BE2C (cell line): ENCODE measurements at regions not wholly inside any gene's neighbourhood (a gene's known extent, or its start where the extent isn't known, plus 50 kb on each side); places are given as distances from the start of the nearest gene placed in this dataset.

ENCODE experiments used
- DNase-seq: peaks from one replicate; pipeline ENCODE4 v3.0.0-alpha.2; 2020
- H3K27me3 ChIP-seq: fragments of 250-450 bp; sonication (Bioruptor Pico); 2 replicates; pipeline ENCODE4 v1.5.1; 2020; ENCODE audit warnings: mild to moderate bottlenecking
- H3K36me3 ChIP-seq: fragments of 250-450 bp; sonication (Bioruptor Pico); 2 replicates; pipeline ENCODE4 v1.5.1; 2020; ENCODE audit warnings: mild to moderate bottlenecking
- H3K4me1 ChIP-seq: fragments of 250-450 bp; sonication (Bioruptor Pico); 2 replicates; pipeline ENCODE4 v1.5.1; 2020
- H3K4me3 ChIP-seq: 2 replicates; pipeline ENCODE4 v1.5.1; 2011; ENCODE audit warnings: low read depth, low read length
- H3K9me3 ChIP-seq: fragments of 250-450 bp; sonication (Bioruptor Pico); 2 replicates; pipeline ENCODE4 v1.5.1; 2020
- TF ChIP-seq, protein P1 (sequence below): IDR thresholded peaks from 2 replicates; pipeline ENCODE4 v1.5.1; 2012; ENCODE audit warnings: mild to moderate bottlenecking, low read depth, low read length

DNA sequence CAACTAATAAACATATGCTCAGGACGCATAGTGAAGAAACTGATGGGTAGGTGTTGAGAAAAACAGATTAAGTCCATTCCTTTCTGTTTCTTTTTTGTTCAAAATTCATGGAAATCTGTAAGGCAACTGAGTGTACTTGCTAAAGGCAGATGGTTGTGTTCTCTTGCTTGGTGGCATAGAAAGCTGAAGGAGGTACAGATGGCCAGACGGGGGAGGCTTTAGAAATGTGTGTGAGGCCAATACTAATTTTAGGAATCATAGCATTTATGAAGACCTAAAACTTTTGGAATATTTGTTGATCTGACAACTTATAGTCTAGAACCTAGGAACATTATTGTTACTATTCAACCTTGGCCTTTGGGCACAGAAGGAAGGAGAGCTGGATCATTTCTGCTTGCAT, 56.8 kb upstream of the EMCN start:
- Histone ChIP-seq H3K27me3 (no peaks in the 10 kb centered on the region), H3K9me3 (no peaks in the 10 kb centered on the region), H3K4me1 (no peaks in the 10 kb centered on the region), H3K36me3 (no peaks in the 10 kb centered on the region), H3K4me3 (no peak overlapping the region)
- no peak for DNase-seq
- TF ChIP-seq, protein P1, sequence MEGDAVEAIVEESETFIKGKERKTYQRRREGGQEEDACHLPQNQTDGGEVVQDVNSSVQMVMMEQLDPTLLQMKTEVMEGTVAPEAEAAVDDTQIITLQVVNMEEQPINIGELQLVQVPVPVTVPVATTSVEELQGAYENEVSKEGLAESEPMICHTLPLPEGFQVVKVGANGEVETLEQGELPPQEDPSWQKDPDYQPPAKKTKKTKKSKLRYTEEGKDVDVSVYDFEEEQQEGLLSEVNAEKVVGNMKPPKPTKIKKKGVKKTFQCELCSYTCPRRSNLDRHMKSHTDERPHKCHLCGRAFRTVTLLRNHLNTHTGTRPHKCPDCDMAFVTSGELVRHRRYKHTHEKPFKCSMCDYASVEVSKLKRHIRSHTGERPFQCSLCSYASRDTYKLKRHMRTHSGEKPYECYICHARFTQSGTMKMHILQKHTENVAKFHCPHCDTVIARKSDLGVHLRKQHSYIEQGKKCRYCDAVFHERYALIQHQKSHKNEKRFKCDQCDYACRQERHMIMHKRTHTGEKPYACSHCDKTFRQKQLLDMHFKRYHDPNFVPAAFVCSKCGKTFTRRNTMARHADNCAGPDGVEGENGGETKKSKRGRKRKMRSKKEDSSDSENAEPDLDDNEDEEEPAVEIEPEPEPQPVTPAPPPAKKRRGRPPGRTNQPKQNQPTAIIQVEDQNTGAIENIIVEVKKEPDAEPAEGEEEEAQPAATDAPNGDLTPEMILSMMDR = no peak

DNA sequence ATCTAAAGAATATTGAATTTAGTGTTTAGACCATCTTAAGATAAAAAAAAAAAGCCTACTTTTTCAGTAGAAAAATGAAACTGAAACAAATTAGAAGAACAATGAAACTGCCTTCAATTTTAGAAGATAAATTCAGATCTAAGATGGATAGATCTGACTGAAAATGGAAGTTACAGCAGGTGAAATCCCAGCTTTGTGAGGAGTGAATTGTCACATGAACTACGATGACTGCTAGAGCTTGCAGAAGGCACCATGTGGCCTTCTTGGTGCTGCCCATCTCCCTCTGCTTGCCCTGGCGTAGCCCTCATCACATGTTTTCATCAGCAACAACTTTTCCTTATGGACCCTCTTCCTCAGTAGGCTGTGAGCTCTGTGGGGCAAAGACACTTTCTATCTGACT, 51.4 kb upstream of the EMCN start:
- TF ChIP-seq, protein P1 = no peak
- H3K27me3 ChIP-seq = no peaks in the 10 kb centered on the region
- H3K9me3 ChIP-seq = no peaks in the 10 kb centered on the region
- DNase-seq = no peak
- H3K36me3 ChIP-seq = no peaks in the 10 kb centered on the region
- no peaks in the 10 kb centered on the region for H3K4me1 ChIP-seq
- no peak overlapping the region for H3K4me3 ChIP-seq
